Thymus (tissue), 11 donors: ENCODE measurements at regions not wholly inside any gene's neighbourhood (a gene's known extent, or its start where the extent isn't known, plus 50 kb on each side); places are given as distances from the start of the nearest gene placed in this dataset.

Experiments used
- DNase-seq, 9 donors: peaks; one replicate each; pipeline ENCODE4 v3.0.0-alpha.2; 2013; ENCODE audit warnings: low spot score in 9 of 9, low read depth in 6 of 9, missing footprints in 1 of 9
- H3K27ac ChIP-seq, 2 donors: one replicate each; pipeline ENCODE4 v1.5.1; 2013; ENCODE audit warnings: control low read depth in 1 of 2, low read depth in 1 of 2, low read length in 1 of 2, mild to moderate bottlenecking in 1 of 2, moderate library complexity in 1 of 2
- H3K27me3 ChIP-seq, 2 donors: one replicate each; pipeline ENCODE4 v1.5.1; 2013; ENCODE audit warnings: low read length in 1 of 2; ENCODE audit not compliant: control insufficient read depth in 2 of 2, insufficient read depth in 1 of 2
- H3K36me3 ChIP-seq, 2 donors: one replicate each; pipeline ENCODE4 v1.5.1; 2013; ENCODE audit warnings: low read length in 1 of 2, mild to moderate bottlenecking in 1 of 2, moderate library complexity in 1 of 2; ENCODE audit not compliant: control insufficient read depth in 2 of 2, insufficient read depth in 2 of 2
- H3K4me1 ChIP-seq, 2 donors: one replicate each; pipeline ENCODE4 v1.5.1; 2013; ENCODE audit warnings: low read length in 2 of 2; ENCODE audit not compliant: control insufficient read depth in 2 of 2, insufficient read depth in 2 of 2
- H3K4me3 ChIP-seq, 2 donors: one replicate each; pipeline ENCODE4 v1.5.1; 2013; ENCODE audit warnings: low read length in 2 of 2, control low read depth in 1 of 2, mild to moderate bottlenecking in 1 of 2
- H3K9me3 ChIP-seq, 2 donors: one replicate each; pipeline ENCODE4 v1.5.1; 2013; ENCODE audit warnings: low read length in 1 of 2, mild to moderate bottlenecking in 1 of 2; ENCODE audit not compliant: control insufficient read depth in 2 of 2, insufficient read depth in 1 of 2
- WGBS: extraction: QIAGEN DNeasy Blood & Tissue Kit; methylation state at CpG from one replicate; pipeline ENCODE4 v1.1.7; 2013; 5-methylcytosine and 5-hydroxymethylcytosine counted together
- donor health status: healthy.

GRCh38 chr5:124192716-124193115 is 553.7 kb downstream of the ZNF608 start:
- Histone ChIP-seq H3K4me1 (no peaks in the 10 kb centered on the region), H3K36me3 (no peaks in the 10 kb centered on the region), H3K9me3 (no peaks in the 10 kb centered on the region), H3K27me3 (no peaks in the 10 kb centered on the region), H3K4me3 (no peak overlapping the region), H3K27ac (no peak overlapping the region)
- WGBS = 97% methylated on average over 3 of the region's 3 CpGs
- DNase-seq = no peak

- Histone ChIP-seq H3K4me1 (no peaks in the 10 kb centered on the region), H3K27me3 (no peaks in the 10 kb centered on the region), H3K9me3 (no peaks in the 10 kb centered on the region), H3K27ac (no peak overlapping the region), H3K36me3 (no peaks in the 10 kb centered on the region), H3K4me3 (no peak overlapping the region)
- no peak for DNase-seq
- 97% methylated on average over 3 of the region's 3 CpGs for WGBS
These were observed 560.7 kb downstream of the ZNF608 start for GRCh38 chr5:124185716-124186115.

DNA sequence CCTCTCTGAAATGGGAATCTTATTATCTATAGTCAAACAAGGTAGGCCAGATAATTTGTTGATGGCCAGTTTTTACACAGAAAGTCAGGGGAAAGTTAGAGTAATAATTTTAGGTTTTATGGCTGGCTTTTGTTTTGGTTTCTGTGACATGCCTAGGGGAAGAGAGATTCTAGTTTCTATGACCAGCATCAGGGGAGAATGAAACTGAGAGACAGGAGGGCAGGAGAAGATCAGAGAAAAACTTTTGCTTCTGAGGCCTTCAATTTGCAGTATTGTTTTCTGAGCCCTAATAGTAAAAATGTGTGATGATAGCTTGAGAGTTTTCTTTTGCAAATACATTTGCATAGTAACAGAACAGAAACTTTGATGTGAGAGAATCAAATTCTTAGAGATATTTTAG is 564.3 kb downstream of the ZNF608 start:
- DNase-seq = no peak
- Histone ChIP-seq H3K27ac (no peak overlapping the region), H3K27me3 (no peaks in the 10 kb centered on the region), H3K4me3 (no peak overlapping the region), H3K4me1 (no peaks in the 10 kb centered on the region), H3K36me3 (no peaks in the 10 kb centered on the region), H3K9me3 (no peaks in the 10 kb centered on the region)

DNA sequence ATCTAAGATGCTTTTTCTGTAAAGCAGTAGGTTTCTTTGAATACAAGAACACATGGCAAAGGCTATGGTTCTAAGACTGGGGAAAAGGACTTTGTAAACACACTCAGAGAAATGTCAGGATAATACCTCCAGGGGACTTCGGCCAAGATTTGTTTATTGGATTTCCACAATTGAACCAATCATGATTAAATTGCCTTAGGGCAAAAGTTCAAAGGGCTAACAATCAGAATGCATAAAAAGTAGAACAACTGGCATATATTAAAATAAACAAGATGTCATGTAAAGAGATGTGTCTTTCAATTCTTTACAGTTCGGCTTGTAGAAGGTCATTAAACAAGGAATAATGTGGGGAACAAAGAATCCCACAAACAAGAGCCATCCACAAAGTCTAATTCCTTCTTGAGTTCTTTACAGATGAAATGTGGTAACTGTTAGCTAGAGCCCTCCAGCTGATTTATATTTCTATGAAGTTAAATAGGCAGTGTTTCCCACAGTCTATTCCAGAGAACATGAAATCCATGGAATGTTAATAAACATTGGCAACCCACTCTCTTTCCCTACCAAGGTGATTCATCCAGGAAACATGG is 565.5 kb downstream of the ZNF608 start:
- no peak overlapping the region for H3K4me3 ChIP-seq
- 92% methylated on average over 2 of the region's 2 CpGs for WGBS
- DNase-seq = no peak
- no peaks in the 10 kb centered on the region for H3K9me3 ChIP-seq
- no peaks in the 10 kb centered on the region for H3K27me3 ChIP-seq
- no peaks in the 10 kb centered on the region for H3K4me1 ChIP-seq
- H3K36me3 ChIP-seq = no peaks in the 10 kb centered on the region
- no peak overlapping the region for H3K27ac ChIP-seq

DNA sequence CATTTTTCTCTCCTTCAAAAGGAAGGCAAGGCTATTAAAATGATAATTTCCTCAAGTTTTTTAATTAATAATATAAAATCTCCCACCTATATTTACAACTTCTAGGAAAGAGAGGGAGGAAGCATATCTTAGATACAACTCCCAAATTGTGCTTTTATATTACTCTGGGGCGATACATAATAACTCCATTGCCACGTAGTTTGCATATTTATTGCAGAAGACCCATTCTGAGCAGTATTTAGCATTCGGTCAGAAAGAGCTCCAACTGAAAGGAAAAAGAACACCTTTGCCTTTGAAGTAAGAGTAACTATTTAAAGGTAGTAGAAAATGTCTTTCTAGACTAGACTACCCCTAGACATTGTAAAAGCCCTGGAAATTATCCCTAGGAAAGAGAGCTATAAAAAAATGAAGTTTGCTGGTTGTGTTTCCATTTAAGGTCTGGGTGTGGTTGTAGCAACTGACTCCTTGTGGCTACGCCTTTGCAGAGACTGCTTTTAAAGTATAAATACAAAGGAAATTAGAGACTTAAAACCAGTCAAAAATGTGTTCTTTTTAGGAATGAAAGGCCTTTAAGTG is 566.1 kb downstream of the ZNF608 start:
- 86% methylated on average over 4 of the region's 4 CpGs for WGBS
- Histone ChIP-seq H3K27me3 (no peaks in the 10 kb centered on the region), H3K4me3 (no peak overlapping the region), H3K27ac (no peak overlapping the region), H3K36me3 (no peaks in the 10 kb centered on the region), H3K9me3 (no peaks in the 10 kb centered on the region), H3K4me1 (no peaks in the 10 kb centered on the region)
- DNase-seq = no peak

- Histone ChIP-seq H3K4me3 (no peak overlapping the region), H3K36me3 (no peaks in the 10 kb centered on the region), H3K4me1 (no peaks in the 10 kb centered on the region), H3K9me3 (no peaks in the 10 kb centered on the region), H3K27me3 (no peaks in the 10 kb centered on the region), H3K27ac (no peak overlapping the region)
- DNase-seq = no peak
- WGBS = 37% methylated on average over 1 of the region's 1 CpG
These were observed 566.6 kb downstream of the ZNF608 start for GRCh38 chr5:124179819-124180218.

GRCh38 chr5:124178050-124178449 is 568.4 kb downstream of the ZNF608 start:
- no peaks in the 10 kb centered on the region for H3K4me1 ChIP-seq
- no peak for DNase-seq
- no peak overlapping the region for H3K27ac ChIP-seq
- no peak overlapping the region for H3K4me3 ChIP-seq
- H3K36me3 ChIP-seq = no peaks in the 10 kb centered on the region
- no peaks in the 10 kb centered on the region for H3K9me3 ChIP-seq
- no peaks in the 10 kb centered on the region for H3K27me3 ChIP-seq

- no peak for DNase-seq
- H3K36me3 ChIP-seq = no peaks in the 10 kb centered on the region
- no peak overlapping the region for H3K4me3 ChIP-seq
- H3K27ac ChIP-seq = no peak overlapping the region
- H3K27me3 ChIP-seq = no peaks in the 10 kb centered on the region
- no peaks in the 10 kb centered on the region for H3K4me1 ChIP-seq
- H3K9me3 ChIP-seq = no peaks in the 10 kb centered on the region
These were observed 569.7 kb downstream of the ZNF608 start for GRCh38 chr5:124176692-124177091.

- H3K9me3 ChIP-seq = no peaks in the 10 kb centered on the region
- no peaks in the 10 kb centered on the region for H3K36me3 ChIP-seq
- H3K4me1 ChIP-seq = no peaks in the 10 kb centered on the region
- no peak for DNase-seq
- no peak overlapping the region for H3K27ac ChIP-seq
- no peaks in the 10 kb centered on the region for H3K27me3 ChIP-seq
- WGBS = 95% methylated on average over 1 of the region's 1 CpG
- no peak overlapping the region for H3K4me3 ChIP-seq
These were observed 573.1 kb downstream of the ZNF608 start for GRCh38 chr5:124173386-124173785.
